H9 (cell line): ENCODE measurements at regions not wholly inside any gene's neighbourhood (a gene's known extent, or its start where the extent isn't known, plus 50 kb on each side); places are given as distances from the start of the nearest gene placed in this dataset.

Experiments used
- DNase-seq: peaks from one replicate; pipeline ENCODE4 v3.0.0-alpha.2; 2017
- H2AFZ ChIP-seq: one replicate; pipeline ENCODE4 v1.6.1; 2013; ENCODE audit warnings: mild to moderate bottlenecking, low read length, control low read depth, moderate library complexity
- H2AK5ac ChIP-seq: 2 replicates; pipeline ENCODE4 v1.6.1; 2013; ENCODE audit warnings: low read length, control low read depth, mixed read lengths; ENCODE audit not compliant: insufficient read length
- H2BK120ac ChIP-seq: one replicate; pipeline ENCODE4 v1.6.1; 2013; ENCODE audit warnings: low read depth, mild to moderate bottlenecking, low read length, control low read depth, inconsistent platforms; ENCODE audit not compliant: poor library complexity, severe bottlenecking
- H2BK12ac ChIP-seq: 2 replicates; pipeline ENCODE4 v1.6.1; 2013; ENCODE audit warnings: low read length, control low read depth, mixed read lengths, low read depth; ENCODE audit not compliant: insufficient read length
- H2BK15ac ChIP-seq: 2 replicates; pipeline ENCODE4 v1.6.1; 2013; ENCODE audit warnings: low read depth, low read length, control low read depth
- H2BK20ac ChIP-seq: one replicate; pipeline ENCODE4 v1.6.1; 2013; ENCODE audit warnings: low read depth, mild to moderate bottlenecking, low read length, control low read depth, inconsistent platforms; ENCODE audit not compliant: poor library complexity, severe bottlenecking
- H2BK5ac ChIP-seq: 2 replicates; pipeline ENCODE4 v1.6.1; 2013; ENCODE audit warnings: low read length, control low read depth, mixed read lengths; ENCODE audit not compliant: insufficient read length
- H3K14ac ChIP-seq: 2 replicates; pipeline ENCODE4 v1.6.1; 2013; ENCODE audit warnings: low read length, control low read depth; ENCODE audit not compliant: insufficient read depth
- H3K18ac ChIP-seq: 2 replicates; pipeline ENCODE4 v1.6.1; 2013; ENCODE audit warnings: low read depth, mild to moderate bottlenecking, mixed read lengths, low read length, control low read depth; ENCODE audit not compliant: insufficient read length
- H3K23ac ChIP-seq: 2 replicates; pipeline ENCODE4 v1.6.1; 2013; ENCODE audit warnings: low read length, control low read depth, mixed read lengths, low read depth; ENCODE audit not compliant: insufficient read length
- H3K23me2 ChIP-seq: 2 replicates; pipeline ENCODE4 v1.6.1; 2013; ENCODE audit warnings: low read depth, mild to moderate bottlenecking, mixed read lengths, low read length, control low read depth; ENCODE audit not compliant: insufficient read length, poor library complexity, severe bottlenecking
- H3K27ac ChIP-seq: 2 replicates; pipeline ENCODE4 v1.5.1; 2013; ENCODE audit warnings: low read length, control low read depth, mixed read lengths, low read depth; ENCODE audit not compliant: insufficient read length
- H3K27me3 ChIP-seq: 2 replicates; pipeline ENCODE4 v1.6.1; 2013; ENCODE audit warnings: low read length, control low read depth, inconsistent platforms; ENCODE audit not compliant: insufficient read depth
- H3K4ac ChIP-seq: 2 replicates; pipeline ENCODE4 v1.6.1; 2013; ENCODE audit warnings: low read depth, mild to moderate bottlenecking, control low read depth, inconsistent platforms, low read length, moderate library complexity
- H3K4me1 ChIP-seq: 2 replicates; pipeline ENCODE4 v1.6.1; 2013; ENCODE audit warnings: low read length, control low read depth, inconsistent platforms; ENCODE audit not compliant: insufficient read depth
- H3K4me2 ChIP-seq: 2 replicates; pipeline ENCODE4 v1.6.1; 2013; ENCODE audit warnings: low read length, control low read depth, mixed read lengths; ENCODE audit not compliant: insufficient read length, insufficient read depth
- H3K56ac ChIP-seq: 2 replicates; pipeline ENCODE4 v1.6.1; 2013; ENCODE audit warnings: low read depth, mild to moderate bottlenecking, mixed read lengths, low read length, control low read depth; ENCODE audit not compliant: insufficient read length
- H3K79me1 ChIP-seq: 2 replicates; pipeline ENCODE4 v1.6.1; 2013; ENCODE audit warnings: low read depth, mild to moderate bottlenecking, moderate library complexity, low read length, control low read depth, inconsistent platforms; ENCODE audit not compliant: insufficient read depth, poor library complexity, severe bottlenecking
- H3K79me2 ChIP-seq: 2 replicates; pipeline ENCODE4 v1.6.1; 2013; ENCODE audit warnings: low read length, control low read depth, inconsistent platforms; ENCODE audit not compliant: insufficient read depth
- H3K9ac ChIP-seq: 2 replicates; pipeline ENCODE4 v1.6.1; 2013; ENCODE audit warnings: low read length, control low read depth, mixed read lengths; ENCODE audit not compliant: insufficient read length; ENCODE audit errors: extremely low read depth
- H3K9me3 ChIP-seq: one replicate; pipeline ENCODE4 v1.6.1; 2013; ENCODE audit warnings: low read depth, low read length, inconsistent platforms; ENCODE audit not compliant: control insufficient read depth
- H3T11ph ChIP-seq: one replicate; pipeline ENCODE4 v1.6.1; 2013; ENCODE audit warnings: mild to moderate bottlenecking, low read length, control low read depth, inconsistent platforms
- H4K20me1 ChIP-seq: one replicate; pipeline ENCODE4 v1.6.1; 2013; ENCODE audit not compliant: control insufficient read depth, insufficient read length, insufficient read depth
- H4K5ac ChIP-seq: 2 replicates; pipeline ENCODE4 v1.6.1; 2013; ENCODE audit warnings: low read depth, mild to moderate bottlenecking, mixed read lengths, low read length, control low read depth; ENCODE audit not compliant: insufficient read length
- H4K8ac ChIP-seq: replicated peaks from 2 replicates; pipeline ENCODE4 v1.6.1; 2013; ENCODE audit warnings: low read length, control low read depth, mixed read lengths, low read depth; ENCODE audit not compliant: insufficient read length
- H4K91ac ChIP-seq: 2 replicates; pipeline ENCODE4 v1.6.1; 2013; ENCODE audit warnings: low read depth, mild to moderate bottlenecking, moderate library complexity, mixed read lengths, low read length, control low read depth; ENCODE audit not compliant: insufficient read length
- H3K27ac Mint-ChIP-seq, 3 experiments: 2 replicates in 2 of 3; 3 replicates in 1 of 3; pipeline ENCODE4 v1.8.0; 2020 to 2021; ENCODE audit warnings: mixed read lengths in 3 of 3, mild to moderate bottlenecking in 1 of 3, moderate library complexity in 1 of 3
- H3K27me3 Mint-ChIP-seq: 2 replicates; pipeline ENCODE4 v1.8.0; 2021; ENCODE audit warnings: low read depth, mild to moderate bottlenecking, moderate library complexity, mixed read lengths
- H3K36me3 Mint-ChIP-seq, 3 experiments: 2 replicates in 2 of 3; 3 replicates in 1 of 3; pipeline ENCODE4 v1.8.0; 2020 to 2021; ENCODE audit warnings: low read depth in 3 of 3, mixed read lengths in 3 of 3; ENCODE audit not compliant: insufficient read depth in 1 of 3
- H3K4me1 Mint-ChIP-seq, 2 experiments: 2 replicates each; pipeline ENCODE4 v1.8.0; 2020; ENCODE audit warnings: mixed read lengths in 2 of 2
- H3K4me3 Mint-ChIP-seq, 2 experiments: 2 replicates in 1 of 2; 3 replicates in 1 of 2; pipeline ENCODE4 v1.8.0; 2020 to 2021; ENCODE audit warnings: mild to moderate bottlenecking in 2 of 2, mixed read lengths in 2 of 2, moderate library complexity in 1 of 2
- H3K9me3 Mint-ChIP-seq, 2 experiments: 2 replicates in 1 of 2; 3 replicates in 1 of 2; pipeline ENCODE4 v1.8.0; 2020; ENCODE audit warnings: mild to moderate bottlenecking in 2 of 2, mixed read lengths in 2 of 2, moderate library complexity in 1 of 2
- CTCF ChIP-seq: fragments of 200-600 bp; sonication (generic); conservative IDR thresholded peaks from 3 replicates; pipeline ENCODE4 v1.8.0; 2021; ENCODE audit warnings: antibody characterized with exemption, mild to moderate bottlenecking
- WGBS: extraction: QIAGEN DNeasy Blood & Tissue Kit; methylation state at CpG from one replicate; pipeline ENCODE4 v1.1.7; 2013; ENCODE audit warnings: missing lambda C conversion rate, low lambda C conversion rate, mixed read lengths; ENCODE audit not compliant: insufficient read length; ENCODE audit errors: extremely low coverage; 5-methylcytosine and 5-hydroxymethylcytosine counted together

- DNase-seq: no peak
- no peak overlapping the region for H4K91ac ChIP-seq
- no peak overlapping the region for H2BK120ac ChIP-seq
- no peak overlapping the region for H3K14ac ChIP-seq
- Mint-ChIP-seq H3K4me1 (peaks cover 0 to 5% of the 10 kb centered on the region in 2 experiments; a peak in 1 of 4 replicates), H3K27me3 (no peaks in the 10 kb centered on the region), H3K4me3 (no peak overlapping the region), H3K27ac (no peak overlapping the region), H3K9me3 (peaks cover 3% of the 10 kb centered on the region in 2 experiments; a peak in 2 of 5 replicates), H3K36me3 (no peaks in the 10 kb centered on the region; a peak in 1 of 7 replicates)
- no peak overlapping the region for H2BK20ac ChIP-seq
- H2AFZ ChIP-seq: no peak overlapping the region
- no peaks in the 10 kb centered on the region for H3K9me3 ChIP-seq
- H3K4me2 ChIP-seq: no peak overlapping the region
- H2AK5ac ChIP-seq: no peak overlapping the region
- no peak overlapping the region for H3K18ac ChIP-seq
- H3K4ac ChIP-seq: no peak overlapping the region
- no peak overlapping the region for H3K27ac ChIP-seq
- no peak for TF ChIP-seq CTCF
- no CpG with 5 or more reads among the region's 4 CpGs for WGBS
- no peak overlapping the region for H3K23ac ChIP-seq
- H4K20me1 ChIP-seq: no peaks in the 10 kb centered on the region
- H2BK15ac ChIP-seq: no peak overlapping the region
- H3K23me2 ChIP-seq: no peaks in the 10 kb centered on the region
- no peak overlapping the region for H4K5ac ChIP-seq
- H3K9ac ChIP-seq: no peak overlapping the region
- no peak overlapping the region for H2BK12ac ChIP-seq
- no peak overlapping the region for H2BK5ac ChIP-seq
- no peak overlapping the region for H3T11ph ChIP-seq
- H3K56ac ChIP-seq: no peak overlapping the region
- H3K79me2 ChIP-seq: no peaks in the 10 kb centered on the region
- H3K27me3 ChIP-seq: no peaks in the 10 kb centered on the region
- no peaks in the 10 kb centered on the region for H3K79me1 ChIP-seq
- no peaks in the 10 kb centered on the region for H3K4me1 ChIP-seq
- H4K8ac ChIP-seq: no peak overlapping the region
Measured at GRCh38 chr2:153133716-153134115, 344.8 kb downstream of the RPRM start.
